HG02571 (cell line): ENCODE measurements at regions not wholly inside any gene's neighbourhood (a gene's known extent, or its start where the extent isn't known, plus 50 kb on each side); places are given as distances from the start of the nearest gene placed in this dataset.
"Not testable (repeated sequence)": the region's sequence is repeated elsewhere in the genome, so short reads cannot be mapped to it uniquely, and the experiment has no call there.

Experiments
- ATAC-seq: cut with Tn5 transposase; IDR thresholded peaks from one replicate; pipeline ENCODE4 v1.9.1; 2021; ENCODE audit warnings: mild to moderate bottlenecking, moderate library complexity; ENCODE audit not compliant: unreplicated experiment

DNA sequence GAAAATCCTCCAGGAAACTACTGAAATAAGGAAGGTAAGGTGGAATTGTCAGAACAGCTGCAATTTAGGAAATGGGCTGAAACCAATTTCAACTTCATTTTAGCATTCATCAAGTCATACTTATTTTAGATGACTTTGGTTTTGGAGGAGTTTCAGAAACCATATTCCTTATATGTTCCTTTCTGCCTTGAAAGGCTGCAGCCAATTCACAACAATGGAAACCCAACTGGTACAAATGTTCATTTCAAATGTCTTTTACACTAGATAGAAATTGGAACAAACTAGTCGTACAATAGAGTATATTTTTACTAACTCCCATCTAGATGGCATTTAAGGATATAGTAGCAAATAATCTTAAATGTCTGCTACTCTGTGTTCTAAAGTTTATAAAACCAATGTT, 82.6 kb upstream of the ANKH start:
- ATAC-seq = no peak

DNA sequence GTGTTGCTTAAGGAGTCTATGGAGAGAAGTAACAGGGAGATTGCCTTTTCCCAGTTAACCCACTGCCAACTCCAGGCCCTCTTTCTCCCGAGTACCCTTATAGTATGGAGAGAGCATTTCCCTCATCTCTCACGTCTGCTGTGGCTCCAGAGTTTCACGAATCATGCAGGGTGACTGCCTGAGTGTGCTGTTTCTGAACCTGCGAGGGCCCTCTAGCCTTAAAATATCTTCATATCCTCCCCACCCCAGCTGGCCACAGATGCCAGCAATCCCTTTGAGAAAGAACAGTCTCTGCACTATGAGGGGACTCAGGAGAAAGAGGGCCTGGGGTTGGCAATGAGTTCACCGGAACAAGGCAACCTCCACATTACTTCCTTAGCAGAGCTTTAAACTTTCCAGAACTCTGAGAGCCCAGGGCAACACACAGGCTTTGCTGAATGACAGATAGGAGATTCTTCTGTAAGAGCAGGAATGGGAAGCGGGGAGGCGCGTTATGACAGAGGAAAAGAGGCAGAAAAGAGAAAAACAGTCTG, 81.6 kb upstream of the ANKH start:
- no peak for ATAC-seq

DNA sequence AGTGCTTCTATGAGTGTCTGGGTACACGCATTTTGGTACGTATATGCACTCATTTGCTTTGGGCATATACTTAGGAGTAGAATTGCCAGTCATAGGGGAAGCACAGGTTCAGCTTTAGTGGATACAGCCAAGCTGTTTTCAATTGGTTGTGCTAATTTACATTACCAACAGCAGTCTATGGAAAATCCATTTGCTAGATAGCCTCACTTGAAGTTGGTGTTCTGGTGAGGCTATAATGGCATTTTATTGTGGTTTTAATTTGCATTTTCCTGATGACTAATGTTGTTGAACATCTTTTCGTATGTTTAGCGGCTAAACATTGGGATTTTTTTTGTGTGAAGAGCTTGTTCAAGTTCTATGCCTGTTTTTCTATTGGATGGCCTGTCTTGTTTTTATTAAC, 76.8 kb upstream of the ANKH start:
- ATAC-seq = no peak

DNA sequence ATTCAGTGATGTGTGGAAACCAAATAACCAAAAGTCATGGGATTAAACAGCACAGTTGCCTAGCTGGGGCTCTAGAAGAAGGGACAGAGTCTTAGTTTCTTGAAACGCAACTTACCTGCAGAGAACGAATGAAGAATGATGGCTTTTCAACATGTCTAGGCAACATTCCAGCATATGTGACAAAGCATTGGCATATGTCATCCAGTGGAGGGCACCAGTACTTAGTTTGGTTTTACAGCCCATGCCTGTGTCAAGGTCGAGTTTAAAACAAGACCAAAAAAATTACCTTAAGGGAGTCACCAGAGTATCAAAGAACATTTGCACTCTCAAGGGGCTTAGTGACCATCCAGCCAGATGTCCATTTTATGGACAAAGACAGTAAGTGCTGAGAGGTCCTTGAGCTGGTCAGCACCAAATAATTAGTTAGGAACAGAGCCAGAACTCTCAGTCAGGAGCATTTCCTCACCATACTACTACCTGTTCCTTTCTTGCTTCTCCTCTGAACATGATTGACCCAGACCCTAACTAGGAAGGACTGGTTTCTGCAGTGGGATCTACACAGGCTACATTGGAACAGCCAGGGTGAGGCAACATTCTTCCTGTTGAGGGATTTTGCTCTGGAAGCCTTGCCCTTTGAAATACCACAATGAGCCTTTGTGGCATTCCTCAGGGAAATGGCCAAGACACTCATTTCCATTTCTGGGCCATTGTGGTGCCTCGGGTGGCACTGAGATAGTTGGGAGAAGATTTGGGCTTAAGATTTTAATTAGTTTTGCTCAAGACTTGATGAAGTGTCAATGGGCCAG, 75.4 kb upstream of the ANKH start:
- ATAC-seq = no peak

DNA sequence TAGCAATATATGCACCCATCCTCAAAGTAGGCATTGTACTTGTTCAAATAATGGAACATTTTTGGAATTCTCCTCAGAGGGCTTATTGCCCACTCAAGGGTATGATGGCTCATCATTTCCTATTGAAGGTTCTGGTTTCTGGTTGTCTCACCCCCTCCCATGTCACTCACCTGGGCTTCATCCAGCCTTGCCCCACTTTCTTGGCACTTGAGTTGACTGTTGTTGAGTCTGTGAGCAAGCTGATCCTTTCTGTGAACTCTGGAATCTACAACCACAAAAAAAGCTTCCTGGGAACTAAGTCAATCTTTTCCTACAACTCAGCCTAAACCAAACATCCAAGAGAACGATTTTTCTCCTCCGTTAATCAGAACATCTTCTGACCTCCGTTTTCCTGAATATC, 73.9 kb upstream of the ANKH start:
- ATAC-seq = no peak

DNA sequence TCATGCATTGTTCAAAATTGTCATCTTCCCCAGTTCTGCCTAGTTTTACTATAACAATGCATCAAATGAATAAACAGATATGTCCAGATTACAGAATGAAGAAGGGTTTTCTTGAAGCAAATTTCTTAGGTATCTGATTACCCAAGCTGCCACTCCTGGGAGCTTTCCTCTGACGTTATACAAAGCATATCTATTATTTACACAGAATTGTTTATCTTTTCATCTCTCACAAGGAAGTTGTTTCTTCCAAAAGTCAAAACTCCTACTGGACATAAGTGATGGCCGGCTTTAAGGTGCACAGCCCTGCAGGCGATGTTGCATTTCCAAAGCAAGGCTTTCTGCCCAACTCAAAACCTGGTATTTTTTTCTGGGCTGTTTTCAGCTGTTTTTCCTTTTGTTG, 73.4 kb upstream of the ANKH start:
- ATAC-seq = no peak

DNA sequence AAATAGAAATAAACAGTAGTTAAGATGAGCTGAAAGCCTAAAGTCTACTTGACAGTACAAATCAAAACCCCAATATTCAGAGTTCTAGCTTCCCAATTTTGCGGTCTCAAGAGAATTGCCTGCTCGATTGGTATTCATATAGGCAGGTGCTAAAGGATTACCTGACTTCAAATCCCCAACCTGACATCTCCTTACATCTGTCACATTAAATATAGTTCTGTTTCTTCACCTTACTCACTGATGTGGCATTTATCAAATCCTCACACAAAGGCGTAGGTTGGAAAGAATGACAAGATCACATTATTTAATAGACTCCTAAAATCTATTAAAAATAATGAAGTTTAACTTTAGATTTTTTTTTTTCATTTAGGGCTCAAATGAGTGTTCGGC, 72.8 kb upstream of the ANKH start:
- no peak for ATAC-seq

DNA sequence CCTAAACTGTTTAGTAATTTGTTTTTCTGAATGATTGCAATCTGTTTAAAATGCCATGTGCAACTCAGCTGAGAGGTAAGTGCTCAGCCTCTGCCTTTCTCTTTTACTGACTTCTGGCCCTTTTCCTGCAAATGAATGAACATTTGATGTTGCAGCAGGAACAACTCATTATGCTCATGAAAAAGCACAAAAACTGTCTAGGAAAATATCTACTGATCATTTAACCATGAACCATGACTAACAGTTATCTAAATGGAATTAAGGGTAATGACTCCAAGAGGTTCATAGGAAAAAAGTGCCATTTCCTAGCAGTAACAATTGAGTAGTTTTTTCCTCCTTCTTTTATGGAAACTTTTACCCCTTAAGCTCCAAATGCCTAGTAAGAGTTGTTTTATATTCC, 70.6 kb upstream of the ANKH start:
- ATAC-seq = no peak

DNA sequence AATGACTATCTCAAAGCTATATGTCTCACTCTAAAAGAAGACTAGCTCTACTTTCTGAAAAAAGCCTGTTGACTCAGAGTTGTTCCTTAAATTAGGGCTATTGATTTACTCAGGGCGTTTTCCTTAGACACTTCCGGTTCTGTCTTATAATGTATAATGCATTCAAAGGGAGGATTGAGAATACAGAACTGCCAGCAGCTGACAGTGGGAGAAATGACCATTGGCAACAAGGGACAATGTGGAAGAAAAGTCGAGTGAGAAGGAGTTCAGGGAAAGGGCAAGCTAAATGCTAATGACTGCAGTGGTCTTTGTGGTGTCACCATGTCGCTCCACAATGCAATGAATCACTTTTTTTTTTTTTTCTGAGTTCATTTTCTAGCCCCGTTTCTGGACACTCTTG, 65.7 kb upstream of the ANKH start:
- no peak for ATAC-seq

DNA sequence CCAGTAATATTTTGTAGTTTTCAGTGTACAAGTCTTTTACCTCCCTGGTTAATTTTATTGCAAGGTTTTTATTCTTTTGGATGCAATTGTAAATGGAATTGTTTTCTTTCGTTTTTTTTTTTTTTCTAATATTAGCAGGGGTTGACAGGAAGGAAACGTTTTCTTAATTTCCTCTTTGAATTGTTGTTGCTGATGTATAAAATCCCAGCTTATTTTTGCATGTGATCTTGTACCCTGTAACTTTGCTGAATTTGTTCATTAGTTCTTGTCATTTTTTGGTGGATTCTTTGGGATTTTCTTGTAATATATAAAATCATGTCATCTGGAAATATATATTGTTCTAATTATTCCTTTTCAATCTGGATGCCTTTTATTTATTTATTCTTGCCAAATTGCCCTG, 65.0 kb upstream of the ANKH start:
- no peak for ATAC-seq

DNA sequence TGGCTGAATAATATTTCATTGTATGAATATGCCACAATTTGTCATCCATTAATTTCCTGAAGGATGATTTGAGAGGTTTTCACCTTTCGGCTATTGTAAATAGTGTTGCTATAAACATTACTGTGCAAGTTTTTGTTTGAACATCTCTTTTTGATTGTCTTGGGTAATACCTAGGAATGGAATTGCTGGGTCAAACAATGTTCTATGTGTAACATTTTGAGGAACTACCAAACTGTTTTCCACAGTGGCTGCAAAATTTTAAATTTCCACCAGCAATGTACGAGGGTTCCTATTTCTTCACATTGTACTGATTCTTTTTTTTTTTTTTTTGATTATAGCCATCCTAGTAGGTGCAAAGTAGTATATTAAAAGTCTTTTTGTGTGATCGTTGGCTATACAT, 63.8 kb upstream of the ANKH start:
- ATAC-seq = no peak

DNA sequence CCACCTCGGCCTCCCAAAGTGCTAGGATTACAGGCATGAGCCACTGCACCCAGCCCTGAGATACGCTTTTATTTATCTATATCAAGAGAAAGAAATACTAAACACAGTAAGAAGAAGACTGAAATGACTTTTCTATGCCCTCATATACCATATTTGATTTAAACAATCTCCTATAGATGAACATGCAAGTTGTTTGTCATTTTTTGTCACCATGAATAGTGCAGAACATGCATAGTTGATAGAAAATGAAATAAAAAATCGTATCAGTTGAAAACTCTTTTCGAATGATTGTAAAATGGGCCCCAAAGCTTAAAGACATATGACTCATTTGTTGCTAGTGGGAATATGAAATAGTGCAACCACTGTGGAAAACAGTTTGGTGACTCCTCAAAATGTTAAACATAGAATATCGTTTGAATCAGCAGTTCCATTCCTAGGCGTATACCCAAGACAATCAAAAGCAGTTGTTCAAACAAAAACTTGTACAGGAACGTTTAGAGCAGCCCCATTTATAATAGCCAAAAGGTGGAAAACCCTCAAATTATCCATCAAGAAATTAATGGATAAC, 61.4 kb upstream of the ANKH start:
- no peak for ATAC-seq

DNA sequence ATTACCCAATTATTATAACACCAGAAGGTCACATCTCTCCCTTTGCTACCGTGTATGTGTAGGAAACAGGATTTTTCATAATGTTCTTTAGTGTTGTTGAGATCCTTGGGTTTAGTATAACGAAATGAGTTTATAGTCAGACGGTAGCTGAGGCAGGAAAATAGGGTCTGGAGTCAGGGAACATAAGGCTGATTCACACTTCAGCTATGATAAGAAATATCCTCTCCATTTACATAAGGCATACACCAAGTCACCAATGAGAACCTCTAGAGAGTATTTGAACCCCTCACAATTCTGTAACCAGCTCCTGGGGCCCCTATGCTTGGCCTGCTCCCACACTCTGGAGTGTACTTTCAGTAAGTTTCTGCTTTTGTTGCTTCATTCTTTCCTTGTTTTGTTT, 58.9 kb upstream of the ANKH start:
- ATAC-seq = no peak

DNA sequence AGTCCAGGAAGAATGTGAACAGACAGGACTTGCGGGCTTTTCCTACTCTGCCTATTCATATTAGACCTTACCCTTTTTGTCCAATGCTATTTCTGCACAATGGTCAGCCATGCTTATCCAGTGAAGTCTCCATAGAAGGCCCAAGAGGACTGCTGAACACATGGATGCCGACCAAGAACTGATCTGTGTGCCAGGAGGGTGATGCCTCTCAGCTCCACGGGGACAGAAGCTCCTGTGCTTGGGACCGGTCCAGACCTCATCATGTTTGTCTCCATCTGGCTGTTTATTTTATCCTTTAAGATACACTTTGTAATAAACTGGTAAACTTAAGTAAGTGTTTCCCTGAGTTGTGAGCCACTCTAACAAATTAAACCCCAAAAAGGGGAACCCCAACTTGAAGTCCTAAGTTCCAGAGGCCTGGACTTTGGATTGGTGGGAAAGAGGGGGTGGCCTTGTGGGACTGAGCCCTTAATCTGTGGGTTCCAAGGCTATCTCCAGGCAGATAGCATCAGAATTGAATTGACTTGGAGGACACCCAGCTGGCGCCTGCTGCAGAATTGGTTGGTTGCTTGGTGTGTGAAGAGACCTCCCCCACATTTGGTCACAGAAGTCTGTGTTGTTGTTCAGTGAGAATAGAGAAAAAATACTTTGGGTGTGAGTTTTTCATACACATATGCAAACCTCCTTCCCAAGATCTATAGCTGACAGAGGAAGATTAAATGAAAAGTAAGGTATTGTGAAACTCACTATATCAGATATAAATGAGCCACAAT, 57.9 kb upstream of the ANKH start:
- ATAC-seq = no peak

DNA sequence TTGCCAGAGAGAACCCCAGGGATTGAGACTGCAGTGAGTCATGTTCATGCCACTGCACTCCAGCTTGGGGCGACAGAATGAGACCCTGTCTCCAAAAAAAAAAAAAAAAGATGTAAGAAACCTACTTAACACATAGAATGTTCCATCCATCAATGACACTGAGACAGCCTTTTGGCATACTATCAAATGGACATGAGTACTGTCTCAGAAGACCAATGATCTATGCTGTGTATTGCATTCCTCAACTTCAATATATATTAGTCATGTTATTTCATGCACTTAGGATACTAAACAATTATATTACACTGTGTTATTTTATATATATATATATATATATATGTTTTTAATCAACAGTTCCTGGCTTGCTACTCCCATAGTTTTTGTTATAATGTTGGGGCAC, 57.1 kb upstream of the ANKH start:
- no peak for ATAC-seq

DNA sequence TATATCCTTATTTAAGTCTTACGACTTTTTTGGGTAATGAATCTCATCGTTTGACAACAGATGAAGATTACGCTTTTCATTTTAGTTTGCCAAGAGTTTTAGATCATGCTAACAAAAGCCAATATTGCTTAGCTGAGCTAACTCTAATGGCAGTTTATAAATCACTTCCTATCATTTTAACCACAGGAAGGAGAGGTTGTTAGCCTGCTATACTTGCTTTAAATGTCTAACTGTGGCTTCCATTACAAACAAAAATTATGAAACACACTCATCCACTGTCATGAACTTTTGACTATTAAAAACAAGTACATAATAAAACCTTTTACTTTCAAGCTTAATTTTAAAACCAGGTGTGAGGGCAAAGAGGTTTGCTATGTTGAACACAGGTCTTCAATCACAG, 53.7 kb upstream of the ANKH start:
- no peak for ATAC-seq

DNA sequence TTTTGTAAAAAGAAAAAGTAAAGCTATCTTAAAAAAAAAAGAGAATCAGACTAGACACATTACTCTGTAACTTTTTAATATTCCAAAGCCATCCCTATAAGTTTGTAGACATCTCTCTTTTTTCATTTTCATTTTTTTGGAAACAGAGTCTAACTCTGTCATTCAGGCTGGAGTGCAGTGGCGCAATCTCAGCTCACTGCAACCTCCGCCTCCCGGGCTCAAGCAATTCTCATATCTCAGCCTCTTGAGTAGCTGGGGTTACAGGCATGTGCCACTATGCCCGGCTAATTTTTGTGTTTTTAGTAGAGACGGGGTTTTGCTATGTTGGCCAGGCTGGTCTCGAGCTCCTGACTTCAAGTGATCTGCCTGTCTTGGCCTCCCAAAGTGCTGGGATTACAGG, 51.4 kb upstream of the ANKH start:
- ATAC-seq = not testable (repeated sequence)

DNA sequence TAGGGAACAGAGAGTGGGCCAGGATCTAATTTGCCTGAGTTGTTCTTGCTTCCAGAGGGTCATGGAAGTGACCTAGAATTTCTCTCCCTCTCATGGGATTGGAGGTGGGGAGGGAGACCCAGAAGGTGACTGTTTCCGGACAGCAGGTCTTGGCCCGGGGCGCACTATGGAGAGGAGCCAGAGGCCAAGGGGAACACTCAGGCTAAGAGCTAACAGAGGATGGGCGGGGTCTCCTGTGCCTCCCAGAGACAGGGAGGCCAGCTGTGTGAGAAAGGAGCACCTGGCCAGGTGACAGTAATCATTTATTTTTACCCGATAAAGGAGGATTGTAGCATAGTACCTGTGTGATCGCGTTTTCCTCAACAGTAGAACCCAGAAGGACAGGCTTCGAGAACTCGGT, 50.9 kb upstream of the ANKH start:
- no peak for ATAC-seq
